HCT116 (cell line): ENCODE measurements at regions not wholly inside any gene's neighbourhood (a gene's known extent, or its start where the extent isn't known, plus 50 kb on each side); places are given as distances from the start of the nearest gene placed in this dataset.

ENCODE experiments used
- ATAC-seq: fragments of 200-7000 bp; cut with Tn5 transposase; 2 replicates; pipeline ENCODE4 v1.9.1; 2020; ENCODE audit warnings: mild to moderate bottlenecking, moderate library complexity
- BruUV-seq: library from RNA; stranded (reverse); fragments of 400-500 nt; replicated peaks from 2 replicates; lab custom pipeline; 2021; lab: Mats Ljungman, UMichigan
- CTCF ChIA-PET: fragments of 300-600 bp; sonication (Branson Sonifier 250); formaldehyde crosslinking; loops from one replicate; lab custom pipeline; 2021; ENCODE audit warnings: antibody characterized with exemption; lab: Charles Lee
- POLR2A ChIA-PET: fragments of 300-600, 350-600 bp; sonication (Branson Sonifier 250); formaldehyde crosslinking; loops from one replicate; lab custom pipeline; 2021; ENCODE audit warnings: antibody characterized with exemption; lab: Charles Lee
- RAD21 ChIA-PET, 2 experiments: fragments of 300-600 bp; sonication (Branson Sonifier 250); formaldehyde crosslinking; loops; one replicate each; lab custom pipeline; 2023; ENCODE audit warnings: low total read pairs in 2 of 2; ENCODE audit not compliant: uncharacterized antibody in 2 of 2, unreplicated experiment in 2 of 2, low non-redundant PET in 1 of 2; lab: Charles Lee
- DNase-seq: peaks from one replicate; pipeline ENCODE4 v3.0.0-alpha.2; 2010; ENCODE audit warnings: low read depth, low spot score
- H2AFZ ChIP-seq: fragments of 200-600 bp; shearing (Covaris generic), sonication (generic); 2 replicates; pipeline ENCODE4 v1.6.1; 2017; ENCODE audit warnings: low read depth, mixed run types, mixed read lengths, antibody characterized with exemption, low read length; ENCODE audit not compliant: poor library complexity, severe bottlenecking
- H3K27ac ChIP-seq: 2 replicates; pipeline ENCODE4 v1.5.1; 2012; ENCODE audit warnings: low read depth, low read length
- H3K27me3 ChIP-seq: fragments of 200-600 bp; sonication (generic); 2 replicates; pipeline ENCODE4 v1.6.1; 2016; ENCODE audit warnings: mixed run types, low read length, mixed read lengths; ENCODE audit not compliant: insufficient read depth
- H3K36me3 ChIP-seq, 2 experiments: fragments of 200-500 bp in 1 of 2; fragments of 200-600 bp in 1 of 2; sonication (Bioruptor generic) in 1 of 2; sonication (generic) in 1 of 2; 2 replicates each; pipeline versions ENCODE4 v1.5.1 to v1.6.1; 2014 to 2016; ENCODE audit warnings: low read length in 2 of 2, inconsistent platforms in 1 of 2, mixed read lengths in 1 of 2, mixed run types in 1 of 2; ENCODE audit not compliant: insufficient read depth in 2 of 2, control insufficient read depth in 1 of 2
- H3K4me1 ChIP-seq, 2 experiments: fragments of 200-600 bp in 1 of 2; sonication (generic) in 1 of 2; 2 replicates each; pipeline versions ENCODE4 v1.5.1 to v1.6.1; 2012 to 2017; ENCODE audit warnings: low read length in 2 of 2, inconsistent platforms in 1 of 2, mild to moderate bottlenecking in 1 of 2, mixed read lengths in 1 of 2, mixed run types in 1 of 2, moderate library complexity in 1 of 2; ENCODE audit not compliant: insufficient read depth in 2 of 2, control insufficient read depth in 1 of 2
- H3K4me2 ChIP-seq: fragments of 200-600 bp; sonication (generic); 2 replicates; pipeline ENCODE4 v1.6.1; 2017; ENCODE audit warnings: mixed run types, low read length, mixed read lengths
- H3K4me3 ChIP-seq, 2 experiments: fragments of 200-600 bp in 1 of 2; sonication (generic) in 1 of 2; replicated peaks in 1 of 2; 2 replicates each; pipeline ENCODE4 v1.5.1; 2011 to 2016; ENCODE audit warnings: low read length in 2 of 2, control low read depth in 1 of 2, low read depth in 1 of 2, mild to moderate bottlenecking in 1 of 2, mixed read lengths in 1 of 2, mixed run types in 1 of 2
- H3K79me2 ChIP-seq: fragments of 200-600 bp; sonication (generic); 2 replicates; pipeline ENCODE4 v1.6.1; 2017; ENCODE audit warnings: mild to moderate bottlenecking, mixed run types, low read length, moderate library complexity, mixed read lengths; ENCODE audit not compliant: insufficient read depth
- H3K9ac ChIP-seq: fragments of 200-600 bp; sonication (generic); 2 replicates; pipeline ENCODE4 v1.6.1; 2016; ENCODE audit warnings: low read length, mixed read lengths
- H3K9me2 ChIP-seq: fragments of 200-600 bp; sonication (generic), shearing (Covaris generic); 2 replicates; pipeline ENCODE4 v1.6.1; 2017; ENCODE audit warnings: mixed run types, mild to moderate bottlenecking, moderate library complexity; ENCODE audit not compliant: insufficient read depth
- H3K9me3 ChIP-seq, 2 experiments: fragments of 200-500 bp in 1 of 2; fragments of 200-600 bp in 1 of 2; sonication (Bioruptor generic) in 1 of 2; sonication (generic) in 1 of 2; 2 replicates each; pipeline ENCODE4 v1.6.1; 2014 to 2017; ENCODE audit warnings: low read length in 2 of 2, mixed read lengths in 2 of 2, inconsistent platforms in 1 of 2, low read depth in 1 of 2, mild to moderate bottlenecking in 1 of 2, mixed run types in 1 of 2, moderate library complexity in 1 of 2; ENCODE audit not compliant: control insufficient read depth in 1 of 2, insufficient read depth in 1 of 2
- H4K20me1 ChIP-seq: fragments of 200-600 bp; sonication (generic), shearing (Covaris generic); 2 replicates; pipeline ENCODE4 v1.6.1; 2017; ENCODE audit warnings: mixed run types, mild to moderate bottlenecking, moderate library complexity; ENCODE audit not compliant: insufficient read depth
- CBX3 ChIP-seq: IDR thresholded peaks from 2 replicates; pipeline ENCODE4 v1.6.1; 2012; ENCODE audit warnings: low read depth
- CTCF ChIP-seq, 3 experiments: fragments of 200-600 bp in 1 of 3; sonication (generic) in 1 of 3; IDR thresholded peaks in 2 of 3; conservative IDR thresholded peaks in 1 of 3; 2 replicates each; pipeline ENCODE4 v1.5.1; 2012 to 2017; ENCODE audit warnings: low read depth in 2 of 3, low read length in 2 of 3, antibody characterized with exemption in 1 of 3, borderline replicate concordance in 1 of 3, control low read depth in 1 of 3, mild to moderate bottlenecking in 1 of 3, mixed read lengths in 1 of 3, mixed run types in 1 of 3, moderate library complexity in 1 of 3; ENCODE audit not compliant: insufficient read depth in 1 of 3
- EGR1 ChIP-seq: IDR thresholded peaks from 2 replicates; pipeline ENCODE4 v1.6.1; 2012; ENCODE audit warnings: low read depth
- ELF1 ChIP-seq: IDR thresholded peaks from 2 replicates; pipeline ENCODE4 v1.6.1; 2012; ENCODE audit warnings: low read depth, borderline replicate concordance
- EZH2phosphoT487 ChIP-seq: fragments of 200-600 bp; IDR thresholded peaks from 2 replicates; pipeline ENCODE4 v1.6.1; 2018; ENCODE audit warnings: antibody characterized with exemption, borderline replicate concordance
- JUND ChIP-seq: IDR thresholded peaks from 2 replicates; pipeline ENCODE4 v1.6.1; 2012
- MAX ChIP-seq: IDR thresholded peaks from 2 replicates; pipeline ENCODE4 v1.6.1; 2012
- POLR2A ChIP-seq: IDR thresholded peaks from 2 replicates; pipeline ENCODE4 v1.7.0; 2011; ENCODE audit warnings: borderline replicate concordance; ENCODE audit not compliant: insufficient read depth, insufficient read length; ENCODE audit errors: extremely low read depth
- RAD21 ChIP-seq: IDR thresholded peaks from 2 replicates; pipeline ENCODE4 v1.6.1; 2012; ENCODE audit warnings: low read depth, mild to moderate bottlenecking
- SIN3A ChIP-seq: IDR thresholded peaks from 2 replicates; pipeline ENCODE4 v1.6.1; 2012; ENCODE audit warnings: low read depth
- SRF ChIP-seq: IDR thresholded peaks from 2 replicates; pipeline ENCODE4 v1.6.1; 2012; ENCODE audit warnings: low read depth
- YY1 ChIP-seq: IDR thresholded peaks from 2 replicates; pipeline ENCODE4 v1.6.1; 2011; ENCODE audit warnings: low read length, low read depth, moderate library complexity, mild to moderate bottlenecking; ENCODE audit not compliant: insufficient replicate concordance; ENCODE audit errors: extremely low read depth
- ZBTB33 ChIP-seq: IDR thresholded peaks from 2 replicates; pipeline ENCODE4 v1.6.1; 2011; ENCODE audit warnings: mild to moderate bottlenecking, low read length, moderate library complexity; ENCODE audit not compliant: insufficient replicate concordance; ENCODE audit errors: extremely low read depth
- ZFX ChIP-seq: fragments of 450-650 bp; IDR thresholded peaks from 2 replicates; pipeline ENCODE4 v1.6.1; 2017
- intact Hi-C: fragments of 100-400 bp; cut with micrococcal nuclease; formaldehyde crosslinking; loops from 2 replicates; pipeline ENCODE4 v1.10.0; 2022

- Histone ChIP-seq H3K27ac (no peak overlapping the region), H3K9me3 (peaks cover 16 to 37% of the 10 kb centered on the region in 2 experiments; a peak in 3 of 4 replicates), H3K4me1 (no peaks in the 10 kb centered on the region), H4K20me1 (no peaks in the 10 kb centered on the region), H2AFZ (no peak overlapping the region), H3K9me2 (no peaks in the 10 kb centered on the region), H3K9ac (no peak overlapping the region), H3K4me2 (no peak overlapping the region), H3K79me2 (no peaks in the 10 kb centered on the region), H3K4me3 (no peak overlapping the region), H3K36me3 (no peaks in the 10 kb centered on the region), H3K27me3 (no peaks in the 10 kb centered on the region)
- no peak for ATAC-seq
- ChIA-PET CTCF (no interaction called here), RAD21 (no interaction called here), POLR2A (no interaction called here)
- no peak for DNase-seq
- no TSS peak for BruUV-seq
- intact Hi-C loops, result no loop called here
- TF ChIP-seq ZBTB33, result no peak
- no peak for TF ChIP-seq CTCF (IDR thresholded peaks at IDR 0.05 in 2 of 3, conservative IDR thresholded peaks at IDR 0.05 in 1 of 3; ENCODE audit: borderline replicate concordance in 1 of 3, insufficient read depth in 1 of 3, low read depth in 2 of 3, low read length in 2 of 3)
- TF ChIP-seq SRF, result no peak
- no peak for TF ChIP-seq ZFX
- TF ChIP-seq RAD21, result no peak
- TF ChIP-seq SIN3A, result no peak
- no peak for TF ChIP-seq CBX3
- TF ChIP-seq JUND, result no peak
- no peak for TF ChIP-seq YY1
- TF ChIP-seq EGR1, result no peak
- no peak for TF ChIP-seq ELF1
- TF ChIP-seq MAX, result no peak
- TF ChIP-seq POLR2A, result no peak
- no peak for TF ChIP-seq EZH2phosphoT487
Measured at GRCh38 chr21:28213261-28213660, 779.4 kb downstream of the LTN1 start.
